GM18870 (cell line): ENCODE measurements at regions not wholly inside any gene's neighbourhood (a gene's known extent, or its start where the extent isn't known, plus 50 kb on each side); places are given as distances from the start of the nearest gene placed in this dataset.
"Not testable (repeated sequence)": the region's sequence is repeated elsewhere in the genome, so short reads cannot be mapped to it uniquely, and the experiment has no call there.

Source experiments
- ATAC-seq: cut with Tn5 transposase; IDR thresholded peaks from one replicate; pipeline ENCODE4 v1.9.1; 2021; ENCODE audit warnings: moderate library complexity; ENCODE audit not compliant: unreplicated experiment

DNA sequence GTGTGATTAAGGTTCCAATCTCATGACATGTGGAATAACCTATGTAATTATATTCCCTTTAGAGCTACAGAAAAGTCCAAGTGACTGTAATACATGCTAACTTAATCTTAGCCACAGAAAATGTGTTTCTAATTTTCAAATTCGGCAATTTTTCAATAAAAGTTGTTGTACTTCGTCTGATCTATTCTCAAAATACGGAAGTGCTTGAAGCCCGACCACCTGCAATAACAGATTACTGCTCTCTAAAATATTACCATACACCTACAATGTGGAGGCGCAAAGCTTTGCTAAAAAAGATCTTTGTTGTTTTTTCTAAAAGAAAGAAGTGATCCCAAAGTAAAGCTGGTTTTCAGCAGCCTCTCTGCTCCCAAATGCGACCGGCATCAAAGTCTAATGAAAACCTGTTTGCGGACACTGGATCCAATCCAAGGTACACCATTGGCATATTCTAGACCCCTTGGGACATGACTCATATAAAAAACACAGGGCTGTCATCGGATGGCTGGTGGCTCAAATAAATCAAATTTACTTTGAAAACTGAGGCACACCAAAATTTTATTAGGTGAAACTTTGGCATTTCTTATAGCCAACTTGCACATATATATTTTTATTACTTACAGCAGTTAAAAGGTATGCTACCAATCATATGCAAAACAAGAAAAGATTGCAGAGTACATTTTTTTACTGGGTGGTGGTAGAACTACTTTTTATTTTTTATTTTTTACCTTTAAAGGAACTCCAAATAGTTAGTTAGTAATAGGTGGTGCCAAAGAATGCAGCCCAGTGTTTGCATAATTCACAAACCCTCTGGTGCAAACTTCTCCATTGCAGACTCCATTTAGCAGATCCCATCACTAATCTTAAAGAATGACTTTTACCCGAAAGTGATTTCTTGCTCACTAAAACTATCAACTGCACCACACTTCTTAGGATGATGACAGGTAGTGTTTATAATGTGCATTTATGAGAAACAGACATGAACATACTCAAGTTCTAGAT lies 118.7 kb upstream of the TBX18 start:
- ATAC-seq: no peak

DNA sequence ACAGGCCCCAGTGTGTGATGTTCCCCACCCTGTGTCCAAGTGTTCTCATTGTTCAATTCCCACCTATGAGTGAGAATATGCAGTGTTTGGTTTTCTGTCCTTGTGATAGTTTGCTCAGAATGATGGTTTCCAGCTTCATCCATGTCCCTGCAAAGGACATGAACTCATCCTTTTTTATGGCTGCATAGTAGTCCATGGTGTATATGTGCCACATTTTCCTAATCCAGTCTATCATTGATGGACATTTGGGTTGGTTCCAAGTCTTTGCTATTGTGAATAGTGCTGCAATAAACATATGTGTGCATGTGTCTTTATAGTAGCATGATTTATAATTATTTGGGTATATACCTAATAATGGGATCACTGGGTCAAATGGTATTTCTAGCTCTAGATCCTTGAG lies 115.0 kb upstream of the TBX18 start:
- not testable (repeated sequence) for ATAC-seq

GRCh38 chr6:84877515-84878210 lies 113.3 kb upstream of the TBX18 start:
- ATAC-seq: no peak

DNA sequence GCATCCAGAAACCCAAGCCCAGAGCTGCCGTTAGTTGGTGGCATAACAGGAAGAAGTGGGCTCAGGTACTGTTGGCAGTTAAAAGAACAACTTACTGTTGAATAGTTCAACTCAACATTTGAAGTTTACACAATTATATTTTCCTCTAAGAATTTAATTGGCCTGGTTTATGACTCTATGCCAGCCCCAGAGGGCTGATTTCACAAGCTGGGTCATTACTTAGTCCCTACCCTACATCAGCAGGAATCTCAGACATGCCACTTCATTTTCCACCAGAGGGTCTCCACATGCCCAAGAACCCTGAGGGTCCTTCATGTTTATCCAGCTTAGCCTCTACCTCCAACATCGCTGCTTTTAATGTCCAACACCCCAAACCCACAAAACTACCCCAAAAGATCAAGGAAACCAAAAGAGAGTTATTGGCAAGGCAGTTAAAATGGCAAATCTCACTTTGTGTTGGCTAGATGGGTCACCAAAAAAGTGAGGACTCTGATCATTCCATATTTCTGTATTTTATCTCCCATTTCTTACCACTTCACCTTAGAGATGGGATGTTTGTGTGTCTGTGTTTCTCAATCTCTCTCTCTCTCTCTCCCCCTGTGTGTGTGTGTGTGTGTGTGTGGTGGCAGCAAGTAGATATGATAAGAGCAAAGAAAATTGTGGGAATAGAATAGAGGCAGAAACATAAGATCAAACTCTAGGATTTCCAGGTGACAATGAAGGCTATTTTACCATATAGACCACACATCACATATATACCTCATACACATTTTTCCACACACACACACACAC lies 112.5 kb upstream of the TBX18 start:
- ATAC-seq: no peak

DNA sequence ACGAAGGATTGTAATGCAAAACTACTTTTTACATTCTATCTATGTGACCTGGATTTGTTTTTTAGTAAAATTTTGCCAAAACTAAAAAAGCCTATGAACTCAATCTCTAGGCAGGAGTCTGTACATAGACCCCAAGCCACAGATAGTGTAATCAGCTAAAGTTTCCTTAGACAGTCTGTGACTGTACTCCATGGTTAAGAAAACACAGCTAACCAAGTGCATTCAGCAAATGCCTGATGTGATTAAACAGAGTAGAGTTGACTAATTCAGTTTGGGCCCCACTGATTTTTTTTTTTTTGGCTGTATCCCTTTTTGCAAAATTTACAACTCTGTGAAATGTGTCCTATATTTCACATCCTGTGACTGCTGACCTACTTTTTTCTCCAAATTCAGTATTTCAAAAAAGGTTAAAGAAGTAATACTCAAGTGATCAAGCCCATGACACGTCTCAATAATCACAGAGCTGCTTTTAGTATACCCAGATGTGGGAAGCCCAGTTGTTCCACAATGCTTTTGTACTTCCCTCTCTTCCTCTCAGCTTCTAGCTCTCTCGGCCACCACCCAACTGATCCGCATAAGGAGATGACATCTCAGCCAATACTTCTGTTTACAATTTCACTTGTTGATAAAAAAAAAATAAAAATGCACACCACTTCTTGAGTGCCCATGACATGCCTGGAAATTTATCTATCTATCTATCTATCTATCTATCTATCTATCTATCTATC lies 108.8 kb upstream of the TBX18 start:
- no peak for ATAC-seq

DNA sequence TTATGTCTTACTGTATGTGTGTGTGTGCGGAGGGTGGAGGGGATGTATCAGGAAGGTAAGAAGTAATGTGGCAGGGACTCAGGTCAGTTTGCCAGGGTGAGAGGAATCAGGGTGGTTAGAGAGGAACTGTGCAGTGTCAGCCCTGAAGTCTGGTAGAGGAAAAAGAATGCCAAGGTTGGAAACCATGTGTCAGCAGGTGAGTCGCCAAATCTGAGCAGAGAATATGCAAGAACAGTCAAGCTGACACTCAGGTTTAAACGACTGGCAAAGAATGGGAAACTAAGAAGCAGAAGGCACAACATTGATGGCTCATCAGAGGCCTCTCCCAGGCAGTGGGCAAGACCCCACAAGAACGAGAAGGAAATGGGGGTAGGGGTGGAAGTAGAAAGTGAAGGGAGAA lies 107.5 kb upstream of the TBX18 start:
- ATAC-seq: no peak

GRCh38 chr6:84870672-84871071 lies 106.3 kb upstream of the TBX18 start:
- no peak for ATAC-seq

DNA sequence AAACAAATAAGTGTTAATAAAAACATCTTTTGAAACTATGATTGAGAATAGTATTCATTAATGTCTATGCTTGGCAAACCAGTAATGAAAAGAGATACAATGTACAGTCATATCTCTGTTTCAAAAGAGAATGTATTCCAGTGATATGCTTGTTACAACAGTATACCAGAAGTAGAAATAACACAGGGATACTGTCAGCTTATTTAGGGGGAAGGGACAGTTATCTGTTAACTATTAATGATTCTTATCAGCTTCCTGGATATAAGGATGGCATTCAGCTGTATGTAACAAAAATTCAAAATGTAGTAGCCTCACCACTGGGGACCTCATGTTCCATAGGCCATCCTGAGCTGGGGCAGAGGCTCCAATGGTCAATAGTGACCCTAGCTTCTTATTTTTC lies 103.8 kb upstream of the TBX18 start:
- no peak for ATAC-seq

DNA sequence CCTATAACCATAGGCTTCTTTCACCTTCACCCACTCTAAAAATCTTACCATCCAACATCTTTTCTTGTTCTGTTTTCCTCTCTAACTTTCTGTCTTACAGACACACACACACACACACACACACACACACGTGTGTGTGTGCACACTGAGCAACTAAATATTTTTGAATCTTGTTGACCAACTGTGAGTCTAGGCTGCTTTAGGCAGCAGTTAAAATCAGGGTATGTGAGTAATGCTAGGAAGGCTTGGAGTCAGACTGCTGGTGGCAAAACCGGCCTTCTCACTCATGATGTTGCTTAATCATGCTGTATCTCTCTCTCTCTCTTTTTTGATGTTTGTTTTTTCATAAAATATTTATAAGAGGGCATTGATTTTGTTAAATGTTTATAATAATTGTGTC lies 103.1 kb upstream of the TBX18 start:
- ATAC-seq: no peak

- ATAC-seq: no peak
Observed at GRCh38 chr6:84866715-84867114, 102.3 kb upstream of the TBX18 start.

DNA sequence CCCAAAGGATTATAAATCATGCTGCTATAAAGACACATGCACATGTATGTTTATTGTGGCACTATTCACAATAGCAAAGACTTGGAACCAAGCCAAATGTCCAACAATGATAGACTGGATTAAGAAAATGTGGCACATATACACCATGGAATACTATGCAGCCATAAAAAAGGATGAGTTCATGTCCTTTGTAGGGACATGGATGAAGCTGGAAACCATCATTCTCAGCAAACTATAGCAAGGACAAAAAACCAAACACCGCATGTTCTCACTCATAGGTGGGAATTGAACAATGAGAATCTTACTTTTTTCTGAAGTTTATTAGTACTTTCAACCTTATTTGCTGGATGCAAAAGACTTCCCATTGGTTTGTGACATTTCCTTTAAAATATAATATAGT lies 101.0 kb upstream of the TBX18 start:
- ATAC-seq: not testable (repeated sequence)

DNA sequence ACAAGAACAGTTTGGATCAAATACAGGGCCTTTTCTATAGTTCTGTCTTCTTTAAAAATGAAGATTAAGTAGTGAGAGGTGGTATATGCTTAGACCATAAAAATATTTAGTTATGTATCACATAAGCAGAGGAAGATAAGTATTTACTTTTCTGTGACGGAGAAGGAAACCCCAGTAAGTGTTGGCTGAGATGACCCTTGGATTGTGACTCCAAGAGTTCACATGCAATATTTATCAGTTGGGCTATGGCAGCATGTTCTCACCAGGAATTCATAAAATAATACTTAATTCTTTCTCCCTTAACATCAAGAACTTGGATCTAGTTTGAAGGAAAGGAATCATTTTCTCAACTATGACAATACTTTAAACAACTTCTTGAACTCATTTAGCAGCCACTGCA lies 98.4 kb upstream of the TBX18 start:
- no peak for ATAC-seq

- ATAC-seq: no peak
Observed at GRCh38 chr6:84860920-84861319, 96.5 kb upstream of the TBX18 start.

DNA sequence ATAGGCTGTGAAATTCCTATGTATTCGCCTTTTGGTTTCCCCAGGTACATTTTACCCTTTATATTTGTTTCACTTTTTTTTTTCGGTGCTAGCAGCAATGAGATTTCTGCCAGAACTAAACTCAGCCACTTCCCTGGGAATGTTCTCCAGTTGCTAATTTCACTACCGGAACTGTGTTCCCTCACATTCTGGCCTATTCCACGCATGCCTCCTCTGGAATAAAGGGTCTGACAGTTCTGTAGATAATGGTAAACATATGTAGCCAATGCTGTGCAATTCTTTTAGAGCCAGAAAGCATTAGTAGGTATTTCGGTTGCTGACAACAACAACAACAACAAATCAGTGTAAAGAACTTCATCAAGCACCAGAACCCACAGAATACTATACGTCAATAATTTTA lies 96.1 kb upstream of the TBX18 start:
- no peak for ATAC-seq

DNA sequence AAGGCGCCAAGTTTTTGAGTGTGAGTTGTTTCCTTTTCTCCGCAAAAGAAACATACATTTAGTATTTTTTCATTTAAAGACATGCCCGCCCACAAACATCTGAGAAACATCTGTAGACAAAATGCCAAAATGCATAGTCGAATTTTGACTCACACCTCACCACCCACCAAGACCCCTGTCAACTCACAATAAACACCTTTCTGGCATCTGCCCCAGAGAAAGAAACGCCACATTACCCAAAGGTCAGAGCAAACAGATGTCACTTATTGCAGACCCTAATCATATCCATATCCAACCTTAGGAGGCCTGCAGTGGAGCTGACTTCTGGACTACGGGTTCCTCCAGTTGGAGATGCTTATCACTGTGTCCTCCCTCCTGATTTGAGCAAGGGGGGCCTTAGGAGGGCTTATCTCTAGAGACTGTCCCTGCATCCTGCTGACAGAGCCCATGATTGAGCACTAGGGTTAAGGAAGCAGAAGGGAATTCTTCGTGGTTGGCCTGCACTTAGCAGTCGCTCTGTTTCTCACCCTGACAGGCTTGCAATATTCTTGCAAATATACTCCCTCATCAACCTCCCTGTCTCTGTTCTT lies 90.5 kb upstream of the TBX18 start:
- no peak for ATAC-seq

- ATAC-seq: no peak
Observed at GRCh38 chr6:84853901-84854300, 89.5 kb upstream of the TBX18 start.

- no peak for ATAC-seq
Observed at GRCh38 chr6:84848960-84849359, 84.6 kb upstream of the TBX18 start.

DNA sequence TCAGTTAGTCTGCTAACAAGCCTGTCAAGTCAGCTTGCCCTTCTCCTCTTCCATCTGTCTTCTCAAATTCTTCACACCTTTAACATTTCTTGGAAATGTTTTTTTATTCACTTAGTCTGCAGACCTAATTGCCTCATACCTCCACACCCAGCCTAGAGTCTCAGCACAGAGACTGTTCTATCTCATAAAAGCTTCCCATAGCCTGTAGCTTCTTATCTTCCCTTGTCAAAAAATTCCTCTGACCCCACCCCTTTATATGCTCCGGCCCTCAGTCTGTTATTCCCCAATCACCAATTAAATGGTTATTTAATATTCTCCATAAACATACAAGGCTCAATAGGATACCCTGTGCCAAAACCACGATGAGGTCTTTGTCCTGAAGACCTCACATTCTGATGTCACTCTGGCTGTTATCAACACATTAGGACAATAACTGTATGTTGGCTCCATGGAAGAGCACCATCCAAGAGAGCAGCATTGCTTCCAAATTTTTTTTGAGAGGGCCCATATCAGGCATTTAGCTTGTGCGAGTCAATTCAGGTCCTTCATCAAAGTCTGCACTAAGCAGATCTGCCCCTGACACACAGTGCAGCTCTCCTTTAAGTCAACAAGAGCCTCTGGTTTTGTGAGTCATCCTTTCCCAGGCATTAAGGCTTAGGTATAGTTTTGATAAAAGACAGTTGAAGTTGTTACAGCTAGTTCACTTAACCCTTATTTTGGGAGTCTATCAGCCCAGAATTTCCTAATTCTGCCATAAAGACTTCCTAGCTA lies 83.2 kb upstream of the TBX18 start:
- no peak for ATAC-seq

GRCh38 chr6:84842525-84843166 lies 78.2 kb upstream of the TBX18 start:
- no peak for ATAC-seq
